Right lobe of liver (tissue), 6 donors: ENCODE measurements at regions not wholly inside any gene's neighbourhood (a gene's known extent, or its start where the extent isn't known, plus 50 kb on each side); places are given as distances from the start of the nearest gene placed in this dataset.

ENCODE experiments used
- ATAC-seq, 4 donors: fragments of 200-7000 bp; cut with Tn5 transposase; one replicate each; pipeline ENCODE4 v1.9.1; 2020; ENCODE audit warnings: mild to moderate bottlenecking in 4 of 4, moderate library complexity in 4 of 4
- DNase-seq, 3 donors: peaks; one replicate each; pipeline ENCODE4 v3.0.0-alpha.2; 2020
- H3K27ac ChIP-seq, 3 donors: fragments of 200-600 bp; one replicate each; pipeline ENCODE4 v1.8.0; 2022
- H3K27me3 ChIP-seq, 2 donors: fragments of 200-600 bp; one replicate each; pipeline ENCODE4 v1.8.0; 2022
- H3K36me3 ChIP-seq, 4 donors: fragments of 200-600 bp; sonication (generic) in 1 of 4; one replicate each; pipeline versions ENCODE4 v1.5.1 to v1.8.0; 2017 to 2022; ENCODE audit warnings: control low read depth in 1 of 4
- H3K4me1 ChIP-seq, 4 donors: fragments of 200-600 bp; sonication (generic) in 1 of 4; one replicate each; pipeline versions ENCODE4 v1.5.1 to v1.8.0; 2017 to 2022; ENCODE audit warnings: control low read depth in 1 of 4
- H3K4me3 ChIP-seq, 3 donors: fragments of 200-600 bp; one replicate each; pipeline ENCODE4 v1.8.0; 2022
- H3K9me3 ChIP-seq, 4 donors: fragments of 200-600 bp; sonication (generic) in 1 of 4; one replicate each; pipeline versions ENCODE4 v1.5.1 to v1.8.0; 2017 to 2022; ENCODE audit warnings: control low read depth in 1 of 4
- CTCF ChIP-seq, 4 donors: fragments of 200-600 bp in 3 of 4; fragments of 450-650 bp in 1 of 4; IDR thresholded peaks; one replicate each; pipeline versions ENCODE4 v1.5.1 to v1.8.0; 2016 to 2022; ENCODE audit warnings: antibody characterized with exemption in 4 of 4, mild to moderate bottlenecking in 2 of 4
- POLR2A ChIP-seq: fragments of 450-650 bp; IDR thresholded peaks from one replicate; pipeline ENCODE4 v1.6.1; 2017; ENCODE audit warnings: antibody characterized with exemption, mild to moderate bottlenecking
- WGBS: methylation state at CpG from one replicate; pipeline ENCODE4 v1.1.6; 2018; ENCODE audit warnings: low coverage, low lambda C conversion rate; ENCODE audit not compliant: insufficient coverage; ENCODE audit errors: missing lambda C conversion rate; 5-methylcytosine and 5-hydroxymethylcytosine counted together
- intact Hi-C, 2 donors: fragments of 100-400 bp; cut with DNase I; formaldehyde crosslinking; loops; one replicate each; pipeline versions ENCODE4 v1.11.2 to v1.14.1; 2022
- donor health status: DM: no; HTN: yes; CAD: no.
- donor health status: DM: no; HTN: no; CAD: no.
- donor health status: DM: no; HTN: no; CAD: no.
- donor health status: DM: no; HTN: yes; CAD: no.
- donor health status: DM: no; HTN: yes; CAD: no.

- intact Hi-C loops, result no loop called here
- H3K36me3 ChIP-seq, result no peaks in the 10 kb centered on the region
- no peaks in the 10 kb centered on the region for H3K27me3 ChIP-seq
- H3K4me3 ChIP-seq, result no peak overlapping the region
- DNase-seq (no peak), ATAC-seq (no peak)
- 29% methylated on average over 2 of the region's 2 CpGs for WGBS
- no peaks in the 10 kb centered on the region for H3K4me1 ChIP-seq
- TF ChIP-seq CTCF (IDR thresholded peaks at IDR 0.05) (no peak), POLR2A (no peak)
- H3K27ac ChIP-seq, result no peak overlapping the region
- H3K9me3 ChIP-seq, result no peaks in the 10 kb centered on the region
Measured at GRCh38 chr13:85742355-85742754, 56.9 kb downstream of the SLITRK6 start.

GRCh38 chr13:85741017-85741416 is 58.2 kb downstream of the SLITRK6 start:
- no peak for DNase-seq
- Histone ChIP-seq H3K36me3 (no peaks in the 10 kb centered on the region), H3K27ac (no peak overlapping the region), H3K27me3 (no peaks in the 10 kb centered on the region), H3K9me3 (no peaks in the 10 kb centered on the region), H3K4me3 (no peak overlapping the region), H3K4me1 (no peaks in the 10 kb centered on the region)
- TF ChIP-seq POLR2A, result no peak
- no peak for TF ChIP-seq CTCF (IDR thresholded peaks at IDR 0.05)
- WGBS, result 54% methylated on average over 3 of the region's 3 CpGs
- intact Hi-C loops, result no loop called here
- ATAC-seq, result no peak

- no peak for TF ChIP-seq POLR2A
- no peak for TF ChIP-seq CTCF (IDR thresholded peaks at IDR 0.05)
- no peak for ATAC-seq
- intact Hi-C loops, result no loop called here
- WGBS, result 43% methylated on average over 9 of the region's 9 CpGs
- H3K27ac ChIP-seq, result no peak overlapping the region
- H3K4me3 ChIP-seq, result no peak overlapping the region
- no peaks in the 10 kb centered on the region for H3K36me3 ChIP-seq
- no peak for DNase-seq
- H3K27me3 ChIP-seq, result no peaks in the 10 kb centered on the region
- no peaks in the 10 kb centered on the region for H3K4me1 ChIP-seq
- no peaks in the 10 kb centered on the region for H3K9me3 ChIP-seq
Measured at GRCh38 chr13:85738696-85739320, 60.4 kb downstream of the SLITRK6 start.

DNA sequence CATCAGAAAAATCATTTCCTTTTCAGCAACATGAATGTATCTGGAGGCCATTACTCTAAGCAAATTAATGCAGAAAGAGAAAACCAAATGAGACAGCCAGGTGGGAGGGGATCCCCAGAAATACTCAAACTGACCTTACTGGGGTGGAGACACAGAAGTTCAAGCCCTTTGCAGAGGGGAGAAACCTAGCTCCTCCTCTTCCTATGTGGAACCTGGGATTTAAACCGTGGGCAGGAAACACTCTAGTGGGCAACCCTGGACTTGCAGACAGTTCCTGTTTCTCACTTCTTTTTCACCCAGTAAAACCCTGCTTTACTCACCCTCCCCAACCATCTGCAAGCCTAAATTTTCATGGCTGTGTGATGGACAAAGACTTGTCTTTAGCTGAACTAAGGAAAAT is 61.3 kb downstream of the SLITRK6 start:
- Histone ChIP-seq H3K9me3 (no peaks in the 10 kb centered on the region), H3K4me3 (no peak overlapping the region), H3K4me1 (no peaks in the 10 kb centered on the region), H3K27me3 (no peaks in the 10 kb centered on the region), H3K36me3 (no peaks in the 10 kb centered on the region), H3K27ac (no peak overlapping the region)
- DNase-seq, result no peak
- ATAC-seq, result no peak
- WGBS, result no CpG with 5 or more reads among the region's 1 CpG
- TF ChIP-seq POLR2A, result no peak
- TF ChIP-seq CTCF (IDR thresholded peaks at IDR 0.05), result no peak
- intact Hi-C loops, result no loop called here

GRCh38 chr13:85729296-85729695 is 69.9 kb downstream of the SLITRK6 start:
- ATAC-seq (no peak), DNase-seq (no peak)
- no peak overlapping the region for H3K4me3 ChIP-seq
- H3K27me3 ChIP-seq, result no peaks in the 10 kb centered on the region
- H3K4me1 ChIP-seq, result no peaks in the 10 kb centered on the region
- TF ChIP-seq POLR2A, result no peak
- TF ChIP-seq CTCF (IDR thresholded peaks at IDR 0.05), result no peak
- H3K36me3 ChIP-seq, result no peaks in the 10 kb centered on the region
- no peak overlapping the region for H3K27ac ChIP-seq
- intact Hi-C loops, result no loop called here
- no peaks in the 10 kb centered on the region for H3K9me3 ChIP-seq
